ENCODE measurements at regions not wholly inside any gene's neighbourhood (a gene's known extent, or its start where the extent isn't known, plus 50 kb on each side); places are given as distances from the start of the nearest gene placed in this dataset.

DNA sequence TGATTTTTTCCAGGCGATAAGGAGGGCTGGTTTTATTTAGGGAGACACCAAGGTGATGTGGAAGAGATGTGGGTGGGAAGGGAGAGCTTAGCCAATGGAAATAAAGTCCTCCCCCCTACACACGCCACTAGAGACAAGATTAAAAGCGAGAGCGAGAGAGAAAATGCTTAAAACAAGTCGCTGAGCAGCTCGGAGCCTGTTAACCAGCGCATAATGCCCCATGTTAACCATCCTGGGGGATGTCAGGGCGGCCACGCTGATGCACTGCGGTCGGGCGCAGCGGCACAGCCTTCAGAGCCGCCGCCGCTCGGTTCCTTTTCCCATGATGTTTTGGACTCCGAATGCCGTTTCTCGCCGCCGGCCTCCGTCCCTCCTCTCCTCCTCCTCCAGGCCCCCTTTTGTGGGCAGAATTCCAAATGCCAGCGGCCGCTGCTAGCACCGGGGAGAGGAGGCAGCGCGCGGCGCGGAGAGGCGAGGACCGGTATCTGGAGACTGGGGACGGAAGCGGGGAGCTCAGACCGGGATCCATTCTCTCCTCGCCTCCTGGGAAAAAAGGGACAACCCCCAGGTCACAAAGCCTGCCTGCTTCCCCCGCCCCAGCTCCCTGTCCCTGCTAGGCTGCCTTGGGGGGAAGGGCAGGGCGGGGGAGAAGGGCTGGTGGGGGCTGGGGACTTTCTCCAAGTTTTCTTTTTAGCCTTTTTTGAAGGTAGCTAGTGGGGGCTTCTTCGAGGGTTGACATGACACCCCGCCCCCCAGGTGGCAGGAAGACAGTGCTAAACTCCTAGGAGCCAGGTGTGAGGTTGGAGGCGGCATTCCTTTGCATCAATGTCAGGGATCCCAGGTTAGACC is 98.1 kb upstream of the CCL2 start:
- DNase-seq, result no peak

DNA sequence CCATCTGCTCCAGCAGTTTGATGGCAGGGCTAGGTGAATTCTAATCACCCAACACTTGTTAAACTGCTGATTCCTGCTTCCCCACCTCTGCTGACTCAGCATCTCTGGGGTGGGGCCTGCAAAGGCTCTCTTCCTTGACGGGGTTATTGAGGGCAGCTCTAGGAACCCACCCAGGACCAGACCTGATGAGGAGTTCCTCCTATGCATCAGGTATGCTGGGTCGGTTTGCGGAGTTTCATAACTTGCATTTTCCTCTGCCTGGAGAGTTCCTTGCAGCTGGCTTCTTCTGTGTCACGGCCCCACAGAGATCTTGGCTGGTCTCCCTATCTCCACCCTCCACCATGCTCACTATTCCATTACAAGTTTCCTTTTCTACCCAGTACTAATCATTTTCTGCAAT is 93.4 kb upstream of the CCL2 start:
- no peak for DNase-seq

DNA sequence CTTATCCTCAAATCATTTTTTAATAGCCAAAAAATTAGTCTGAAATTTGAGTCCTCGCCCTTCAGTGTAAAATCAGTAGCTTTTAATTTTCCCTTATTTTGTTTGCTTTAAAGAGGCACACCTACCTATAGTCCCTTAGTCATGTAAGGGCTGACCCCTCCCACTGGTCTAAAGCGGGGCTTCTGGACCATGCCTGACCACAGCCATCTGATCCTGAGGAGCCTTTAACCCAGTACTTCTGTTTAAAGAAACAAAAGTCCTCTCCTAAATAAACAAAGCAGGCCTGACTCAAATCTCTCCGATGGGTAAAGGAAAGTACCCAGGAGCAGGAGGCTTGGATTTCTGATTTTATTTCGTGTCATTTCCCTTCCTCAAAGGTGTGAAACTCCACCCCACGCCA is 92.0 kb upstream of the CCL2 start:
- DNase-seq, result no peak

DNA sequence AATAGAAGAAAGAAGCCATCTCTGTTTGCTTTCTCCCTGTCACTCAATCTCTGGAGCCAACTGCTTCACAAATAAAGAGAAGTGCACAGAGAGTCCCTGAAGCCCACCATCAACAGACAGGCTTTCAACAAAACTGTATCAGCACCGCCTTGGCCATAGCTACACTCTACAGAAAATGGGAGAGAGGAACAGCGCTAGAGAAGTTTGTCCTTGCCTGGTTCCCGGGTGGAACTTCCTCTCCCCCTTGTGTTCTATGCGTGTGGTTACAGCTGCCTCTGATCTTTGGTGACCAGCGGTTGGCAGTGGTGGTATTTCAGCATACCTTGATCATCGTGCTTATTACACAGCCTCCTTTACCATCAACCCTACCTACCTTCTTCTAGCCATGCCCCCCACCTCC is 91.4 kb upstream of the CCL2 start:
- peak; percentile 47 for DNase-seq

DNA sequence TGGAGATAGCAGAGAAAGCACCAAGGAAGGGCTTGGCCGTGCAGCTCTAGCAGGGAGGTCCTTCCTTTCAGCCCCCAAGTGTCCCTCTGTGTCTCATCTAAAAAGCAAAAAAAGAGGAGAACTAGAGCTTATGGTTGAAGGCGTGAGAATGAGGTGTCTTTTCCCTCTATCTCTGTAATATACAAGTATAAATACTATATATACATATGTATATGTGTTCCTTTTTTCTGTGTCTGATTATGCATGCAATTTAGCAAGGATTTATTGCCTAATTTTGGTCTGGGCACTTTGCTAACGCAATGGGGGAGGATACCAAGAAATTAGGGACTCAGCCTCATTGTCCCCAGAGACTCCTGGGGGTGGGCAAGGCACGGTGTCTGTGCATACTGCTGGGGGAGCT is 90.2 kb upstream of the CCL2 start:
- DNase-seq, result no peak

DNA sequence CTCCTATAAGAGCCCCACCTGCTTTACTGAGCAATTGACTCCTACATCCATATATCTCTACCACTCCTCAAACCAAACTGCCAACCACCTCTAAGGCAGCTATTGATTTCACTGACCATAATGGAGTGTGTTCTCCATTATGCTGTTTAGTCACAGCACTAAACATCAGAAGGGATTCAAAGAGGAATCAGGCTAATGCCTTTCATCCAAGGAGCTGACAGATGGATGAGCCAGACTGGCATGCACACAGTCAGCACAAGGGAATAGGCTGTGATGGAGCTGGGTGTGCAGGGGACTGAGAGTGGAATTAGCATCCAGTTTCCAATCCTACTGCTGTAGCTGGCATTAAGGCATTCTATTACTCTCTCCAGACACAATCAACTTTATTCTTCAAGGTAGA is 88.7 kb upstream of the CCL2 start:
- DNase-seq, result no peak

DNA sequence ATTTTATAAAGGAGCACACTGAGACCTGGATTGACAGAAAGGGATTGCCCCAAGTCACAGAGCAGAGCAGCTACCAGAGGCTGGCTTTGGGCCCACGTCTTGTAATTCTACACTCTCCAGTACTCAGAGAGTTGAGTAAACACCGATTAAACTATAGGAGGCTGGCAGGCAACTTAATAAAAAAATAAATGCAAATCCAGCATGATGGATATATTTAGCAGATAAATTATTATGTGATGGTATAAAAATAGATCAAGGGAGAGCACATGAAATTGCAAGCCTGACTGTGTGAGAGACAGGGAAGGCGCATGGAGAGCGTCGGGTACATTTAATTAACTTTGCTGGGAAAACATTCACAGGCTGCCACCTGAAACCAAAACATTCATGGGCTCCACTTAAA is 87.7 kb upstream of the CCL2 start:
- DNase-seq, result no peak

DNA sequence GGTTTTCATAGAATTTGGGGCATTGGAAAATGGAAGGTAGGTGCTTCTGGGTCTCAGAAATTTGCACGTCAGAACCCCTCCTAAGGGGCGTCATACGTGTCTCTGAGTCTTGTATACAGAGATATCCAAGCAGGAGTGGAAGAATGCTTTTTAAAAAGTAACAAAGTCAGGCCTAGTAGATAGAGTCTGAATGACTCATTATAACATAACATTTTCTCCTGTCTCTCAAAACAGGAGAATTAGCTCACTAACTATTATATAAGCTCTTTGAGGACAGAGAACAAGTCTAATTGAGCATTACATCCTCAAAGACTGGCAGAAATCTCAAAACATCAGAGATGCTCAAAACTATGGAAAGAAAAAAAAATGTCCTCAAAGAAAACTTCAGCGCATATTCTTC is 86.1 kb upstream of the CCL2 start:
- DNase-seq, result no peak

DNA sequence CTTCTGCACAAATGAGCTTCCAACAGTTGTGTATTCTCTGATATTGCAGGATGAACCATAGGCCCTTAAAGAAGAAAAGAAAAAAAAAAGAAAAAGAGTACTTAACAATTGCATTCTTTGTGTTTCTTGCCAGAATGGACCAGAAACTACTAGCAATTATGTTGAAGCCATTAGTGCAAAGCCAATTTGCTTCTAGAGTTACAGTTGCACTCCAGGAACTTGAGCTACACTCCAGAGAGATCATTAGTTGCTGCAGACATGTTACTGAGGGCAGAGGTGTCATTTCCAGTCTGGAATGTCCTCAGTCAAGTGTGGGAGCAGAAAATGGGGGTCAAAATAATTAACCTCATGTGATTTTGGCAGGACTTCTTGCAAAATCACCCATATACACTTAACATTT is 85.6 kb upstream of the CCL2 start:
- DNase-seq, result no peak

DNA sequence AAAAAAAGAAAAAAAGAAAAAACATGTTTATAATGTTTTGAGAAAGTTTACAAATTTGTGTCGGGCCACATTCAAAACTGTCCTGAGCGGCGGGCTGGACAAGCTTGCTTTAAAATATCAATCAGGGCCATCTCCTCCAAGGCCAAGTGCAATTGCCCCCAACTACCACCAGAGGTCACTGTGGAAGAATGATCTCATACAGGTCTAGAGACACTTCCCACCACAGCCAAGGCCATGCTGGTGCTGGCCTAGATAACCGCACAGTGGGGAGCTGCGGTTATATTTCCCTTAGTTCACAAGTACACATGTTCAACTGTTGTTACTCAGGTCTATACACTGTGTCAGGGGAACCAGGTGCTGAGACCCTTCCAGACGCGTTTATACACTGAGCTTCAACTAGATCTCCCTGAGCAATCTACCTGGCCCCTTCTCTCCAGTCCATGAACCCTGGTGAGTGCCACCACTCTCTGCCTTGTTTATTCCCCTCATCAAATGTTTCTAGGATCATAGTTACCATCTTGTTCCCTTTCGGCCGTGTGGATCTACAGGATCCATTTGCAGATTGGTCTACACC is 83.8 kb upstream of the CCL2 start:
- peak; percentile 84 for DNase-seq

DNA sequence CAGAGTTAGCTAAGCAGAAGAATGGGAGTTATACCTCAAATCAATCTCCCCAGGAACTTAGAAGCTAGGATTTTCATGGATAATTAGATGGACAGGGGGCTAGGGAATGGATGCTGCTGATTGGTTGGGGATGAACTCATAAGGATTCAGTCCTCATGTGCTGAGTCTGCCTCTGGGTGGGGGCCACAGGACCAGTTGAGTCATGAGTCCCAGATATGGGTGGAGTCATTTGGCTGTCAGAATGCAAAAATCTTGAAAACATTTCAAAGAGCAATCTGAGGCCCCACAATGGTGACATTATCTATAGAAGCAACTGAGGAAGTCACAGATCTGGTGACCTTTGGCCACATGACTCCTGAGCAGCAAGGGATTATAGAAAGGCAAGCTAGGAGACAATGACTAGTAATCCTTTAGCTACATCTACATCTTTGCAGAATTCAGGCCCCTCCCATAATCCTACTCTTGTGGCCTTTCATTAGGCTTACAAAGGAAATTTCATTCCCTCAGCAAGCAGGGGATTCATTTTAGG is 82.6 kb upstream of the CCL2 start:
- DNase-seq, result peak; percentile 59

DNA sequence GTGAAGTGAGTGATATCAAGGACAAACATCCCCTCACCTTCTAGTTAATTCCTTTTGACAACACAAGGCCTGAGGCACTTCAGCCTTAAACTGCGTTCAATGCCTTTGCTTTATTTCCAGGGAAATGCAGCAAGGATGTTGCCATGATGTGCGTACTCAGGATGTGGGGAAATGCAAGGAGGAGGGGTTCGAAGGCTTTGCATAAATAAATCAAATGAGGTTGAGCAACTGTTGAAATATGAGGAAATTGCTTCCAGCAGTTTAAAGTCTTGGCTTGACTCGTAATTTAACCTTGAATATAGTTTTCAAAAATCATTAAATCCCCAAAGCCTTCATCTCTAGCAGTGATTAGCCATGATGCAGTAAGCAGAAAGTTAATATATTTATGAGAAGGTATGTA is 81.8 kb upstream of the CCL2 start:
- DNase-seq, result peak; percentile 59

DNA sequence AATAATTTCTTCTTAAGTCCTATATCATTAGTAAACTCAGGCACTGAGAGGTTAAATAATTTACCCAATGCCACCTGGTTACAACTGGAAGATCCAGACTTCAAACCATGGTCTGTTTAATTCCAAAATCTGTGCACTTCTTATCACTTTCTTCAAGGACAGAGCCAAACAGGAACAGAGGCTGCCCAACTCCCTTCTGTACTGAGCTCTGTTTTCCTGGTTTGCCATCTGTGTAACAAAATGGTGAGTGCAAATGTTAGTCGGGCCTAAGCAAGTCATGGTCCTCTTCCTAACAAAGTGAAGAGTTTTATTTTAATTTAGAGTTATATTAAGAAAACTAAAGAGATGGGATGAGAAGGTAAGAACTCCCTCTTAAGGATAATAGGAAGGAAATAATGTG is 80.6 kb upstream of the CCL2 start:
- DNase-seq, result no peak

DNA sequence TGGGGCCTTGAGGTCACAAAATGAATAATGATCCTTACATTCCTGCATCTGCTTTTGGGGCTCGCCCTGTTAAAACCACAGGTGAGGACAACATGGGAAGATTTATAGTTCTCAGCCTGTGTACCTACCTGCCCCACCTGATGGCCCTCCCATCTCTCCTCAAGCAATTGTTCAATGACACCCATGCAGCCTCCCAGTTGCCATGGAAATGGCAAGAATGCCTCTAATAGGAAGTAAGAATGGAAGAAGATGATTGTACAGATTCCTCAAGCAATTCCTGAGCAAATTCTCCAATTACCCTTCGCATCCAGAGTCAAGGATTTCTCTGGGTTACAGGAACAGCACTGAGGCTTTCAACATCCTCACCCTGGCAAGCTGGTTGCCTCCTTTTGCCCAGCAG is 78.6 kb upstream of the CCL2 start:
- DNase-seq, result no peak

DNA sequence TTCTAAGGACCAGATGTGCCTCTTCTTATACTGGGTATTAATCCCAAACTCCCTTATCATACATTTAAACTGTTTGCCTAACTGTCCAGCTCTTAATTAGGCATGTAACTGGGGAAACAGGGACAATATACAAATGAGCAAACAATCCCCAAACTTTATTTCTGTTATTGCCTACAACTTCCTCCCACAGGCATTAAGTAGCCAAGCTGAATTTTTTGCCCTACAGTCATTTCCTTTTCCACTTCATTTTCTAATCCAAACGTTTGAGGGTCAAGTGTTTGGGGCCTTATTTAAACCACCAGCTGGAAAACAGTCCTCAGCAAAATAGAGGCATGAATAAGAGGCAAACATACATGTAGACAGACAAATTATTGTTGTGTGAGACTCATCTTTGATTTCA is 77.4 kb upstream of the CCL2 start:
- no peak for DNase-seq

DNA sequence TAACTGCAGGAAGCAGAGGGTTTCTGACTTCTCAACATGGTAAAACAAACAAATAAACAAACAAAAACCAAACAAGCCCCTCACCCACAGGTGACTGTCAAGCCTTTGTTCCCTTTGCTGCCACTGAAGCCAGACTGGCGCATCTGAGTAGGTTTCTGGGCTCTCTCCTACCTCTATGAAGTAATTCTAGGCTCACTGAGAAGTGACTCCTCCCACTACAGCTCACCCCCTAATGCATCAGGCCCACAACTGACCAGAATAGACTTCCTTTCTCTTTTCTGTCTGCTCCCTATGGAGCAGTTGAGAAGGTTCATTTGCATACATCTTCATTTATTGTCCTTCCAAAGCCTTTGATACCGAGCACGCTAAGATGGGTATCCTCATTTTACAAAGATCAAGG is 77.0 kb upstream of the CCL2 start:
- DNase-seq, result peak; percentile 12

DNA sequence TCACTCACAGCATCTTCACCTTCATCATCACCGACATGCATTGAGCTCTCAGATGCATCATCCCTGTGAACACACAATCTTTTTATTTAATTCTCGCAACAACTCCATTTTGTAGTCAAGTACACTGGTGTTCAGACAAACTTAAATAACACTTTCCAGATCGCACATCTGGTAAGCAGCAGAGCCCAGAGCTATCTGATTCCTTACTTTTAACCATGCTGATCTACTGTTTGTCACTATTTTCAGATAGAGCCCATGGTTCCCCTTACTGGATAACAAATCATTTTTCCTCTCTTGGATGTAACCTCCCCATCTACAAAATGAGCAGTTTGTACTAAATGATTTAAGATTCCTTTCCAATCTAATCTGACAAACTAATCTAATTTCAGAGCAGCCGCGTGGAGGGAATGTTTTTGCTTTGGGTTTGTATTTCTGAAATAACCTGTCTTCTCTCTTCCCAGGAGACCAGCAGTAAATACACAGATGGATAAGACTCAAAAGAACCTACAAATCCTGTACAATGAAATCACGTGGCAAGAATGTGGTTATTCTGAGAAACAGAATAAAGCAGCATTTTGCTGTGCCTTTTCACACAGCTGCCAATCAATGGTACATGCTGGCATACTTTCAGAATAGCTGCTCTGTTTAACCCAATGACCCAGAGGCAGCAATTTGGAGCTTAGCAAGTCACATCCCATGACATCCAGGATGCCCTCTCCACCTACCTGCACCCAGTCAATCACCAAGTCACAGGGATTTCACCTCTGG is 72.9 kb upstream of the CCL2 start:
- DNase-seq, result no peak

DNA sequence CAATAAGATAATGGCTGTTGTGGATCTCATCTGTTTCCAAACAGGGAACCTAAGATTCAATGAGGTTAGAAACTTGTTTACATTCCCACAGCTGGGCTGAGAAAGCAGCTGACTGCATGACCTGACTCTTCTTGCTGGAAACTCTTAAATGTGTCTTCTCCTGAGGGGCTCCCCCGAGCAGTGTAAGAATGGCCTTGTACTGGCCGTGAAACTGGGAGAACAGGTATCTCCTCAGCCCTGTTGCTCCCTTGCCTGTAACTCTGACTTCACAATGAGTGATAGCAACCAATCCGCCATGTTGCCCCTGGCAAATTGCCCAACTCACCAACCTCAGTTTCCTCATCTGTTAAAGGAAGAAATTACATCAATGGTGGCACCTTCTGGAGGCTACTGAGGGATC is 59.1 kb upstream of the CCL2 start:
- DNase-seq, result no peak

DNA sequence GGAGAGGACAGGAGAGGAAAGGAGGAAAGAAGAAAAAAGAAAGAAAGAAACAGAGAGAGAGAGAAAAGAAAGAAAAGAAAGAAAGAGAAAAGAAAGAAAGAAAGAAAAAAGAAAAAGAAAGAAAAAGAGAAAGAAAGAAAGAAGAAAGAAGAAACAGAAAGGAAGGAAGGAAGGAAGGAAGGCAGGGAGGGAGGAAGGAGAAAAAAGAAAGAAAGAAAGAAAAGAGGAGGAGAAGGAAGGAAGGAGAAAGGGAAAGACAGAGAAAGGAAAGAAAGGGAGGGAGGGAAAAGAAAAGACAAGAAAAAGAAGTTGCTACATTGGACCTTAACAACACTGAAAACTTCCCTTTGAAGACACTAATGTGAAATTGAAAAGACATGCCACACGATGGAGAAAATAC is 56.6 kb upstream of the CCL2 start:
- DNase-seq, result no peak

DNA sequence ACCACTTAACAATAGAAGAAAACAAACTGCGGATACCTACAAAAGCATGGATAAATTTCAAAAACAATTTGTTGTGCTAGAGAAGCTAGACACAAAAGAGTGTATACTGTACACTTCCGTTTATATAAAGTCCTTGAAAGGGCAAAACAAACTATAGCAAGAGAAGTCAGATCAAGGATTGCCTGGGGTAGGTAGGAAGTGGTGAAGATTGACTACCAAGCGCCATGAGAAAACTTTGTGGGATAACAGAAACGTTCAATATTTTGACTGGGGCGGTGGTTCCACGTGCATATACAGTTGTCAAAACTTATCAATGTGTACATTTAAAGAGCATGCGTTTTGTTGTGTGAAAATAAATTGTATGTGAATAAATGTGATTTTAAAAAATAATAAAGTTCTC is 55.6 kb upstream of the CCL2 start:
- no peak for DNase-seq

DNA sequence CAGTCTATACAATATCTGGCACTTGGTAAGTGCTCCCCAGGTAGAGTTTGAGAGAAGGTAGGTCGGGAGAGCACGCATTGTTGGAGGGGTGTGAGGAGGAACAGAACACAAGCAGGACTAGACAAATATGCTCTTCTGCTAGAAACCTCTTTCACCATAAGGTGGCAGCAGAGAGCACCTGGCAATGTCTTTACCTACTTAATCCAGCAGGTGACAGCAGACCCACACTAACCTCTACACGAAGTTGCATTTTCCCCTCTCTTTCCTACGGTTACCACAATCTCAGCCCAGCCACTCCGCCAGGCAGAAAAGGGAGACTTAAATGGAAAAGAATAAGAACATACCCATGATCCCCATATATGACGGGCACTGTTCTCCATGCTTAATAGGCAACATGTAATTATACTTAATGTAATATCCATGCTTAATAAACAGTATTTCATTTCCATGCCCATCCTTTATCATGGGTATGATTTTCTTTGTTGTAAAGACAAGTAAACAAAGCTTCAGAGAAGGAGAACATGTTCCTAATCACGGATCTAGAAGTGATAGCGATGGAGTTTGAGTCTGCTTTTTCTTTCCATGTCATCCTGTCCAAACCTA is 55.1 kb upstream of the CCL2 start:
- DNase-seq, result peak; percentile 93

DNA sequence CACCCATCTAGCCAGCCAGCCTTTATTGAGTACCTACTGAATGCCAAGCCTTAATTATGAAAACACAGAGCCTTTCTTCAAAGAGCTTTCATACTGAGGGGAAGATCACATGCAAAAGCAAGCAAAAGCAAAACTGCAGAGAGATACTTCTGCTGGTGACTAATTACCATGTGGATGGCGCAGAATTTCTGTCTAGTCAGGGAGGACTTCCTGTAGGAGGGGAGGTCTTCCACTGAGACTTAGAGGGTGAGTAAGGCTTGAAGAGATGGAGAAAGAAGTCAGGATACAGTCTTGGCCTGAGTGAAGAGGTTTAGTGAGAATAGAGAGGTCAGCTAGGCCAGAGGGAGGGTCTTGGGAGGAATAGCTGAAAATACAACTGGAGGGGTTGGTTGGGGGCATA is 53.9 kb upstream of the CCL2 start:
- DNase-seq, result peak; percentile 96

DNA sequence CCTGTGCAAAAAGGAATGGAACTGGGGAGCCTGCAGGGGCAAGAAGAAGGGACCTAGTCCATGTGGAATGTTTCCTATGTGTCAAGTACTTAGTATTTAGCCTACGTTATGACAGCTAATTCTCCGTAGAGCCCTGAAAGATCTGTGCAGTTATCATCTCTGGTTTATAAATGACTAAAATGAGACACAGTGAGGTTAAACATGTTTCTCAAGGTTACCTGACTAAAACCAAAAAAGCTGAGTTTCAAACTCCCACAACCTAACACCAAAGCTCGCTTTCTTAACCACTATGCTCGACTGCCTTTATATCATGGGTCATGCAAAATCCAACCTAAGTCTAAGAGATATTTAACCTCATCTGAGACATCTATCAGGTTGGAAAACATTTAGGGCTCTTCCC is 53.3 kb upstream of the CCL2 start:
- DNase-seq, result no peak
